ENCODE measurements at regions not wholly inside any gene's neighbourhood (a gene's known extent, or its start where the extent isn't known, plus 50 kb on each side); places are given as distances from the start of the nearest gene placed in this dataset.

DNA sequence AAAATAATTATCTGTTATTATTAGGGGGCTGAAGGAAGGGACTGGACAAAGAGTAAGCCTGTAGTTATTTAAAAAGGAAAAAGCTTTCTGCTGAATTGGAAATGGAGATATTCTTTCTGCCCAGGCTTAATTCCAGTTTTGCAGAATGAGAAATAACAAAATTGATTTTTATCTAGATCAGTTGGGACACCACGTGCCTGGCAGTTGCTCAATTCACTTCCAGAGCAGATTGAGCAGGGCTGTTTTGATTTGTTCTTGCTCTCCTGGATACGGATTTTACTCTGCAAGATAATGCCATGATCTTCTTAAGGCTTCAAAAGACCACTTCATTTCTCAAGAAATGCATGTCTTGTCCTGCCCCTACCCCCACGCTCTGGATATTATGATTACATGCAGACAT lies 524.3 kb downstream of the TCERG1L start:
- CTCF ChIA-PET: no interaction called here
- TF ChIP-seq, protein P1, sequence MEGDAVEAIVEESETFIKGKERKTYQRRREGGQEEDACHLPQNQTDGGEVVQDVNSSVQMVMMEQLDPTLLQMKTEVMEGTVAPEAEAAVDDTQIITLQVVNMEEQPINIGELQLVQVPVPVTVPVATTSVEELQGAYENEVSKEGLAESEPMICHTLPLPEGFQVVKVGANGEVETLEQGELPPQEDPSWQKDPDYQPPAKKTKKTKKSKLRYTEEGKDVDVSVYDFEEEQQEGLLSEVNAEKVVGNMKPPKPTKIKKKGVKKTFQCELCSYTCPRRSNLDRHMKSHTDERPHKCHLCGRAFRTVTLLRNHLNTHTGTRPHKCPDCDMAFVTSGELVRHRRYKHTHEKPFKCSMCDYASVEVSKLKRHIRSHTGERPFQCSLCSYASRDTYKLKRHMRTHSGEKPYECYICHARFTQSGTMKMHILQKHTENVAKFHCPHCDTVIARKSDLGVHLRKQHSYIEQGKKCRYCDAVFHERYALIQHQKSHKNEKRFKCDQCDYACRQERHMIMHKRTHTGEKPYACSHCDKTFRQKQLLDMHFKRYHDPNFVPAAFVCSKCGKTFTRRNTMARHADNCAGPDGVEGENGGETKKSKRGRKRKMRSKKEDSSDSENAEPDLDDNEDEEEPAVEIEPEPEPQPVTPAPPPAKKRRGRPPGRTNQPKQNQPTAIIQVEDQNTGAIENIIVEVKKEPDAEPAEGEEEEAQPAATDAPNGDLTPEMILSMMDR (IDR thresholded peaks at IDR 0.05; ENCODE audit: insufficient read depth, low read length, missing control alignments): no peak
- POLR2A ChIA-PET: no interaction called here
- no peak overlapping the region for H3K4me3 ChIP-seq (ENCODE audit: low read depth, low read length)
- DNase-seq (ENCODE audit: low read depth, low spot score): no peak

DNA sequence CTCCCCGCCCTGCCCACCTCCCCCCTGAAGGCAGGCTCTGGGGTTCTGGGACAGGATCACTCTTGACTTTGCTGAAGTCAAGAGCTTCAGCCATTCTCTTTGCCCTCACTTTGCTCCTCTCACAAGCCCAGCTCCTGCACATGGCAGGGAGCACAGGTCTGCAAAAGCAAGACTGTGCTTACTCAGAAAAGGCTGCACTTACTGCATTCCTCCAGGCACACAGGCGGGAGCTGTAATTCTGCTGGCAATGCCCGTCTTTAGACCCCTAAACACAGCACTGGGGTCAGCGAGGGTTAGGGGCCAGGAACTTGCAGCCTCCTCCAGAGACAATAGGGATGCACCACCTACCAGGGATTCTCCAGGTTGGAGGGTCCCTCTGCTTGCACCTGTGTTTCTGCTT lies 523.7 kb downstream of the TCERG1L start:
- TF ChIP-seq, protein P1 (IDR thresholded peaks at IDR 0.05; ENCODE audit: insufficient read depth, low read length, missing control alignments): no peak
- ChIA-PET POLR2A (no interaction called here), CTCF (no interaction called here)
- no peak for DNase-seq (ENCODE audit: low read depth, low spot score)
- no peak overlapping the region for H3K4me3 ChIP-seq (ENCODE audit: low read depth, low read length)

DNA sequence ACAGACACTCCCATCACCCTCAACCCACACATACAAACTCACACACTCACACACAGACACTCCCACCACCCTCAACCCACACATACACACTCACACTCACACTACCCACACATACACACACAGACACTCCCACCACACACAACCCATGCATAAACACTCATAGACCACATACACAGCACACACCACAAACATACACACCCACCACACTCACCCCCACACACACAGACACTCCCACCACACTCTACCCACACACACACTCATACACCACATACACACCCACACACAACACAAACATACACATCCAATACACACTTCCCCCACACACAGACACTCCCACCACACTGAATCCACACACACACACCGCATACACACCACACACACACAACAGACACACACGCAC lies 521.2 kb downstream of the TCERG1L start:
- TF ChIP-seq, protein P1 (IDR thresholded peaks at IDR 0.05; ENCODE audit: insufficient read depth, low read length, missing control alignments): no peak
- POLR2A ChIA-PET: no interaction called here
- H3K4me3 ChIP-seq (ENCODE audit: low read depth, low read length): no peak overlapping the region
- no peak for DNase-seq (ENCODE audit: low read depth, low spot score)
- CTCF ChIA-PET: no interaction called here

DNA sequence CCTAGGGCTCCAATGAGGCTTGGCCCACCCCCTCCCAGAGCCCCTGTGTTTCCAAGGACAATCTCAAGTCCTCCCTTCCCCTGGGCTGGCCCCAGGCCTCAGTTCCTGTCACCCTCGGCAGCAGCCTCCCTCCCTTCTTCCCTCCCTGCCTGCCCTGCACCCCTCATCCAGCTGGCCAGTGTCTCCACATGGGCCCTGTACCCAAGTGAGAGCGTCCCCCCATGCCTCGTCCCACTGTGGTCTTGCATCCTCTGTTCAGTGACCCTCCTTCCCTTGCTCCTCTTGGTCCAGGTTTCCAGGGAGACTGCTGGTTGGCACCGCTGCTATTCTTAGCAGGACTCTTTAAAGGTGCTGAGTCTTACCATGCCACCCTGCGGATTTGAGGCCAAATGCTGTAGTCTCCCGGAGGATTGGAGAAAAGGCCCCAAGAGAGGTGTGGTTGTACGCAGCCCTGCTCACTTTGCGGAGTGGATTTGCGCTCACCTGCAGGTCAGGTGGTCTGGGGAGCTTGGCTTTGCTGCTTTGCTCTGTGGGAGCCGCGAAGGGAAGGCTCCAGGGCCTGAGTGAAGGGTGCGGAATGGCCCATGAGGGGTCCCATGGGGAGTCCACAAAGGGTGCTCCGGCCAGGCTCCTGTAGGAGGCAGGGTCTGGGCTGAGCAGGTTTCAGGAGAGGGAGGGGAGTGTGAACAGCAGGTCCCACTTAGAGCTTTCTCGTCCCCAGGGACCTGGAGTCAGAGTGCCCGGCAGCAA lies 519.2 kb downstream of the TCERG1L start:
- TF ChIP-seq, protein P1 (IDR thresholded peaks at IDR 0.05; ENCODE audit: insufficient read depth, low read length, missing control alignments): no peak
- no peak for DNase-seq (ENCODE audit: low read depth, low spot score)
- CTCF ChIA-PET: no interaction called here
- POLR2A ChIA-PET: no interaction called here
- H3K4me3 ChIP-seq (ENCODE audit: low read depth, low read length): no peak overlapping the region

DNA sequence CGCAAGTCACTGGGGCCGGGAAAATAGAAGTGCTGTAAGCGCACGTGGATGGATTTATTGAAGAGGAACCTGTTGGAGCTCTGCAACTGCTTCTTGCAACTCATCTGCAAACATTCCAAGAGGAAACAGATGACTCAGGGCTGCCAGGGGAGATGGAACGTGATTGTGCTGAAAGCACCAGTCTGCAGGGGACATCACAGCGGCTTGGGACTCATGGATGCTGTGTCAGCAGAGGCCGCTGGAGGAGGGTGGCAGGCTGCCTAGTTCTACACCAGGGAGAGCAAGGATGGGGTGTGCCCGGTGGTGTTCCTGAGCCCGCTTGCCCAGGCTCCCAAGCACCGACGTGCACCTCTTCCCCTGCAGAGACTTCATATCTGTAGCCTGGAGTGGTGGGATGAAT lies 515.7 kb downstream of the TCERG1L start:
- H3K4me3 ChIP-seq (ENCODE audit: low read depth, low read length): no peak overlapping the region
- ChIA-PET CTCF (no interaction called here), POLR2A (no interaction called here)
- DNase-seq (ENCODE audit: low read depth, low spot score): no peak
- TF ChIP-seq, protein P1 (IDR thresholded peaks at IDR 0.05; ENCODE audit: insufficient read depth, low read length, missing control alignments): no peak

DNA sequence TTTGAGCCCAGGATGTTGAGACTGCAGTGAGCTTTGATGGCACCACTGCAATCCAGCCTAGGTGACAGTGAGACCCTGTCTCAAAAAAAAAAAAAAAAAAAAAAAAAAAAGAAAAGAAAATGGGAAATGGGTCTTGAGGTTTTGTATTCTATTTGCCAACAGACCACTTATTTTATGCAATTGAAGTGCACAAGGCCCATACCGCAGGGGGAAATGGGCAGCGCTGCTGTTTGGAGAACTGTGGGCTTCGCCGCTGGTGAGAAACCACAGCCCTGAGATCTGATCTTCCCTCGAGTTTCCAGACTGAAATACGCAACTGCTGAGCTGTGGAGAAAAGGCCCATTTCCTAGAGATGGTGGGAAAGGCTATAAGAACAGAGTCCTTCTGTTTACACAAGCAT lies 512.0 kb downstream of the TCERG1L start:
- POLR2A ChIA-PET: interaction anchor here (0.7 kb wide), 1 partner anchor 857 kb away, joined by 4 read pairs; no protein-coding TSS in a partner anchor
- CTCF ChIA-PET: no interaction called here
- TF ChIP-seq, protein P1 (IDR thresholded peaks at IDR 0.05; ENCODE audit: insufficient read depth, low read length, missing control alignments): no peak
- no peak for DNase-seq (ENCODE audit: low read depth, low spot score)
- H3K4me3 ChIP-seq (ENCODE audit: low read depth, low read length): no peak overlapping the region
